NT2/D1 (cell line): ENCODE measurements at regions not wholly inside any gene's neighbourhood (a gene's known extent, or its start where the extent isn't known, plus 50 kb on each side); places are given as distances from the start of the nearest gene placed in this dataset.
A peak's percentile ranks its signal among the peaks of the same experiment; 100 is the strongest.
"Not testable (repeated sequence)": the region's sequence is repeated elsewhere in the genome, so short reads cannot be mapped to it uniquely, and the experiment has no call there.

ENCODE experiments used
- DNase-seq: peaks from one replicate; pipeline ENCODE4 v3.0.0-alpha.2; 2011; ENCODE audit warnings: low read depth, low spot score
- H3K27me3 ChIP-seq: 2 replicates; pipeline ENCODE4 v1.6.0; 2011; ENCODE audit warnings: mild to moderate bottlenecking; ENCODE audit not compliant: insufficient read length, insufficient read depth
- H3K36me3 ChIP-seq: 2 replicates; pipeline ENCODE4 v1.6.1; 2011; ENCODE audit warnings: mild to moderate bottlenecking, low read length, mixed read lengths; ENCODE audit not compliant: insufficient read depth, insufficient read length
- H3K4me1 ChIP-seq: 2 replicates; pipeline ENCODE4 v1.5.1; 2011; ENCODE audit not compliant: insufficient read depth, insufficient read length
- H3K4me3 ChIP-seq: 2 replicates; pipeline ENCODE4 v1.5.1; 2011; ENCODE audit warnings: low read depth; ENCODE audit not compliant: insufficient read length
- H3K9ac ChIP-seq: 2 replicates; pipeline ENCODE4 v1.6.0; 2011; ENCODE audit warnings: low read depth; ENCODE audit not compliant: insufficient read length
- H3K9me3 ChIP-seq: 2 replicates; pipeline ENCODE4 v1.5.1; 2011; ENCODE audit warnings: mild to moderate bottlenecking, low read length; ENCODE audit not compliant: insufficient read depth
- SUZ12 ChIP-seq: IDR thresholded peaks from 2 replicates; pipeline ENCODE4 v1.6.1; 2011; ENCODE audit not compliant: insufficient read length, insufficient read depth; ENCODE audit errors: extremely low read depth
- YY1 ChIP-seq: IDR thresholded peaks from 2 replicates; pipeline ENCODE4 v1.6.1; 2011; ENCODE audit not compliant: insufficient read length, insufficient read depth
- ZNF274 ChIP-seq: IDR thresholded peaks from 2 replicates; pipeline ENCODE4 v1.6.1; 2011; ENCODE audit warnings: mild to moderate bottlenecking, low read depth, low read length

- Histone ChIP-seq H3K27me3 (no peaks in the 10 kb centered on the region), H3K4me3 (no peak overlapping the region), H3K9ac (peak overlapping the region; percentile 34), H3K4me1 (peaks cover 4% of the 10 kb centered on the region), H3K36me3 (no peaks in the 10 kb centered on the region), H3K9me3 (no peaks in the 10 kb centered on the region; the same call in 1 of the 2 replicates)
- no peak for TF ChIP-seq YY1
- DNase-seq = no peak
Observed at GRCh38 chr15:67947254-67948039, 106.7 kb upstream of the PIAS1 start.

GRCh38 chr15:67948215-67948614 is 105.9 kb upstream of the PIAS1 start:
- Histone ChIP-seq H3K9ac (no peak overlapping the region), H3K36me3 (no peaks in the 10 kb centered on the region), H3K27me3 (no peaks in the 10 kb centered on the region), H3K9me3 (no peaks in the 10 kb centered on the region; the same call in 1 of the 2 replicates), H3K4me3 (no peak overlapping the region), H3K4me1 (peaks cover 4% of the 10 kb centered on the region)
- TF ChIP-seq ZNF274 (no peak), SUZ12 (no peak), YY1 (no peak)
- DNase-seq = no peak

- not testable (repeated sequence) for H3K4me3 ChIP-seq, H3K9ac ChIP-seq, H3K4me1 ChIP-seq, DNase-seq, H3K36me3 ChIP-seq, H3K27me3 ChIP-seq, H3K9me3 ChIP-seq
Observed at GRCh38 chr15:67951187-67951586, 102.9 kb upstream of the PIAS1 start.

GRCh38 chr15:67953299-67953698 is 100.8 kb upstream of the PIAS1 start:
- Histone ChIP-seq H3K27me3 (no peaks in the 10 kb centered on the region), H3K4me3 (no peak overlapping the region), H3K9ac (no peak overlapping the region), H3K9me3 (no peaks in the 10 kb centered on the region; the same call in 1 of the 2 replicates), H3K4me1 (no peaks in the 10 kb centered on the region), H3K36me3 (no peaks in the 10 kb centered on the region)
- no peak for DNase-seq
- TF ChIP-seq SUZ12 = no peak
- TF ChIP-seq YY1 = no peak
- TF ChIP-seq ZNF274 = no peak

- no peaks in the 10 kb centered on the region for H3K4me1 ChIP-seq
- TF ChIP-seq ZNF274 (no peak), YY1 (no peak), SUZ12 (no peak)
- H3K36me3 ChIP-seq = no peaks in the 10 kb centered on the region
- H3K9ac ChIP-seq = no peak overlapping the region
- no peaks in the 10 kb centered on the region for H3K27me3 ChIP-seq
- no peak for DNase-seq
- no peak overlapping the region for H3K4me3 ChIP-seq
- no peaks in the 10 kb centered on the region; the same call in 1 of the 2 replicates for H3K9me3 ChIP-seq
Observed at GRCh38 chr15:67955252-67955651, 98.9 kb upstream of the PIAS1 start.

GRCh38 chr15:67957435-67958132 is 96.5 kb upstream of the PIAS1 start:
- no peak for TF ChIP-seq SUZ12
- no peak for TF ChIP-seq YY1
- no peak for TF ChIP-seq ZNF274
- Histone ChIP-seq H3K4me1 (no peaks in the 10 kb centered on the region), H3K9me3 (no peaks in the 10 kb centered on the region), H3K27me3 (no peaks in the 10 kb centered on the region), H3K9ac (no peak overlapping the region), H3K4me3 (no peak overlapping the region), H3K36me3 (no peaks in the 10 kb centered on the region)
- DNase-seq = no peak

- peak overlapping the region; percentile 54 for H3K4me3 ChIP-seq
- no peaks in the 10 kb centered on the region for H3K36me3 ChIP-seq
- no peak for DNase-seq
- peak overlapping the region; percentile 83 for H3K9ac ChIP-seq
- no peaks in the 10 kb centered on the region for H3K4me1 ChIP-seq
- no peaks in the 10 kb centered on the region for H3K27me3 ChIP-seq
- TF ChIP-seq SUZ12 (no peak), ZNF274 (no peak)
- H3K9me3 ChIP-seq = no peaks in the 10 kb centered on the region
Observed at GRCh38 chr15:67967871-67968431, 86.2 kb upstream of the PIAS1 start.

- no peak for TF ChIP-seq SUZ12
- no peak for TF ChIP-seq YY1
- TF ChIP-seq ZNF274 = no peak
- Histone ChIP-seq H3K9me3 (no peaks in the 10 kb centered on the region), H3K4me1 (no peaks in the 10 kb centered on the region), H3K27me3 (no peaks in the 10 kb centered on the region), H3K36me3 (no peaks in the 10 kb centered on the region), H3K9ac (no peak overlapping the region), H3K4me3 (peak overlapping the region; percentile 54)
- no peak for DNase-seq
Observed at GRCh38 chr15:67968564-67968963, 85.6 kb upstream of the PIAS1 start.
